NCI-H2107 treated with DMSO at 0.1 percent for 48 hours (cell line): ENCODE measurements at regions not wholly inside any gene's neighbourhood (a gene's known extent, or its start where the extent isn't known, plus 50 kb on each side); places are given as distances from the start of the nearest gene placed in this dataset.
"Not testable (repeated sequence)": the region's sequence is repeated elsewhere in the genome, so short reads cannot be mapped to it uniquely, and the experiment has no call there.

Experiments used
- DNase-seq: peaks from one replicate; lab custom pipeline; 2025; ENCODE audit not compliant: unreplicated experiment; lab: John Stamatoyannopoulos, UW

GRCh38 chr2:236346366-236346765 is 82.2 kb upstream of the ASB18 start:
- no peak for DNase-seq

GRCh38 chr2:236348279-236348678 is 84.1 kb upstream of the ASB18 start:
- DNase-seq, result no peak

- no peak for DNase-seq
These were observed 84.8 kb upstream of the ASB18 start for GRCh38 chr2:236348976-236349375.

GRCh38 chr2:236350426-236350825 is 86.2 kb upstream of the ASB18 start:
- no peak for DNase-seq

- DNase-seq, result no peak
These were observed 87.8 kb upstream of the ASB18 start for GRCh38 chr2:236351966-236352525.

- DNase-seq, result peak; percentile 19
These were observed 88.8 kb upstream of the ASB18 start for GRCh38 chr2:236352761-236353593.

- DNase-seq, result no peak
These were observed 89.4 kb upstream of the ASB18 start for GRCh38 chr2:236353594-236353942.

- no peak for DNase-seq
These were observed 90.1 kb upstream of the ASB18 start for GRCh38 chr2:236354056-236354940.

GRCh38 chr2:236354973-236355595 is 90.9 kb upstream of the ASB18 start:
- DNase-seq, result no peak

GRCh38 chr2:236355911-236356310 is 91.7 kb upstream of the ASB18 start:
- DNase-seq, result no peak

GRCh38 chr2:236356321-236356720 is 92.1 kb upstream of the ASB18 start:
- DNase-seq, result not testable (repeated sequence)

- not testable (repeated sequence) for DNase-seq
These were observed 94.3 kb upstream of the ASB18 start for GRCh38 chr2:236358482-236358881.

GRCh38 chr2:236359426-236360045 is 95.3 kb upstream of the ASB18 start:
- DNase-seq, result no peak

GRCh38 chr2:236360496-236360895 is 96.3 kb upstream of the ASB18 start:
- DNase-seq, result no peak

GRCh38 chr2:236363711-236364277 is 99.6 kb upstream of the ASB18 start:
- DNase-seq, result no peak

- DNase-seq, result no peak
These were observed 101.2 kb upstream of the ASB18 start for GRCh38 chr2:236365258-236366048.

- no peak for DNase-seq
These were observed 101.8 kb upstream of the ASB18 start for GRCh38 chr2:236366049-236366387.

- no peak for DNase-seq
These were observed 102.2 kb upstream of the ASB18 start for GRCh38 chr2:236366397-236366796.

- no peak for DNase-seq
These were observed 103.5 kb upstream of the ASB18 start for GRCh38 chr2:236367506-236368289.
